GM12891 (cell line): ENCODE measurements at regions not wholly inside any gene's neighbourhood (a gene's known extent, or its start where the extent isn't known, plus 50 kb on each side); places are given as distances from the start of the nearest gene placed in this dataset.

Source experiments
- DNase-seq: peaks from one replicate; pipeline ENCODE4 v3.0.0; 2011; ENCODE audit warnings: low spot score; ENCODE audit not compliant: insufficient read length
- FAIRE-seq: peaks from 2 replicates; lab custom pipeline; 2011; peaks lifted over from hg19 to GRCh38; lab: Jason Lieb, UNC
- PAX5 ChIP-seq: IDR thresholded peaks from 2 replicates; pipeline ENCODE4 v1.6.1; 2011; ENCODE audit warnings: low read length, moderate library complexity, mild to moderate bottlenecking; ENCODE audit not compliant: insufficient read depth, severe bottlenecking
- POLR2A ChIP-seq: IDR thresholded peaks from 2 replicates; pipeline ENCODE4 v1.6.1; 2011; ENCODE audit warnings: low read depth, low read length, control low read depth
- POLR2AphosphoS5 ChIP-seq: IDR thresholded peaks from 2 replicates; pipeline ENCODE4 v1.6.1; 2011; ENCODE audit warnings: low read depth, low read length, control low read depth
- POU2F2 ChIP-seq: IDR thresholded peaks from 2 replicates; pipeline ENCODE4 v1.6.1; 2011; ENCODE audit warnings: low read depth, mild to moderate bottlenecking, control low read depth, low read length, moderate library complexity
- SPI1 ChIP-seq: IDR thresholded peaks from 2 replicates; pipeline ENCODE4 v1.6.1; 2011; ENCODE audit warnings: low read depth, low read length, control low read depth
- TAF1 ChIP-seq: IDR thresholded peaks from 2 replicates; pipeline ENCODE4 v1.6.1; 2011; ENCODE audit warnings: low read depth, low read length, control low read depth

DNA sequence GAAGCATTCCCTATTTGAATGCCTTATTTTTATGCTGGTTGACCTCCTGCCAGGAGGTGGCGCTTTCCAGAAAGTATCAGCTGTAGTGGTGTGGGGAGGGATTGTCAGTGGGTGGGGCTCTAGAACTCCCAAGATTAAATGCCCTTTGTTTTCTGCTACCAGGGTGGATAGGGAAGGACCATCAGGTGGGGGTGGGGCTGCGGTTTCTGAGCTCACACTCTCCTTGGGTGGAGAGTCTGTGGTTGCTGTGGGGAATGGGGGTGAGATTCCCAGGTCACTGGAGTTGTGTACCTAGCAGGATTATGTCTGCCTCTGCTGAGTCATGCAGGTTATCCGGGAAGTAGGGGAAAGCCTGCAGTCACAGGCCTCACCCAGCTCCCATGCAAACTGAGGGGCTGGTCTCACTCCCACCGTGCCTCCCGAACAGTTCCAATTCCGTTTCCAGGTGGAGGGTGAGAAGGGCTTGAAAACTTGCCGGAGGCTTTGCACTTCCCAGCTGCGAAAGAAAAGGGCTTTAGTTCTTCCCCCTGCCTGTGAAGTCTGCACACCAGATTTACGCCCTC, 68.3 kb downstream of the ALG10B start:
- DNase-seq (no peak), FAIRE-seq (no peak)
- TF ChIP-seq PAX5 = no peak
- no peak for TF ChIP-seq SPI1
- no peak for TF ChIP-seq POLR2AphosphoS5
- no peak for TF ChIP-seq POLR2A
- no peak for TF ChIP-seq TAF1
- TF ChIP-seq POU2F2 = no peak

DNA sequence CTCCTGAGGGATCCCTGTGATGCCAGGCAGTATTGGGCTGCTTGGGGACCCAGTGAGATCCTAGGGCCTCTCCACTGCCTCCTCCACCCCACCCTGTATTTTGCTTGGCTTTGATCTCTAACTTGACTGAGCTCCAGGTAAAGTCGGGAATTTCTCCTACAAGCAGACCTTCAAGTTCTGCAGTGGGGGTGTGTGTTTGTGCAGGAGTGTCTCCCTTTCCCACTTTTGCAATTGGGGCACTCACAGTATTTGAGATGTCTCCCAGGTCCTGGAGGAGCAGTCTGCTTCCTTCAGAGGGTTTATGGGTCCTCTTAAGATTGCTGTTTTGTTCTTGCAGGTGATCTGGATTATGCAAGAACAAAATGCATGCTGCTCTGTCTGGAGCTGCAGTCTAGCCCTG, 68.9 kb downstream of the ALG10B start:
- TF ChIP-seq POU2F2 = no peak
- no peak for TF ChIP-seq POLR2AphosphoS5
- no peak for TF ChIP-seq PAX5
- TF ChIP-seq SPI1 = no peak
- no peak for TF ChIP-seq TAF1
- no peak for TF ChIP-seq POLR2A
- DNase-seq = no peak
- no peak for FAIRE-seq

DNA sequence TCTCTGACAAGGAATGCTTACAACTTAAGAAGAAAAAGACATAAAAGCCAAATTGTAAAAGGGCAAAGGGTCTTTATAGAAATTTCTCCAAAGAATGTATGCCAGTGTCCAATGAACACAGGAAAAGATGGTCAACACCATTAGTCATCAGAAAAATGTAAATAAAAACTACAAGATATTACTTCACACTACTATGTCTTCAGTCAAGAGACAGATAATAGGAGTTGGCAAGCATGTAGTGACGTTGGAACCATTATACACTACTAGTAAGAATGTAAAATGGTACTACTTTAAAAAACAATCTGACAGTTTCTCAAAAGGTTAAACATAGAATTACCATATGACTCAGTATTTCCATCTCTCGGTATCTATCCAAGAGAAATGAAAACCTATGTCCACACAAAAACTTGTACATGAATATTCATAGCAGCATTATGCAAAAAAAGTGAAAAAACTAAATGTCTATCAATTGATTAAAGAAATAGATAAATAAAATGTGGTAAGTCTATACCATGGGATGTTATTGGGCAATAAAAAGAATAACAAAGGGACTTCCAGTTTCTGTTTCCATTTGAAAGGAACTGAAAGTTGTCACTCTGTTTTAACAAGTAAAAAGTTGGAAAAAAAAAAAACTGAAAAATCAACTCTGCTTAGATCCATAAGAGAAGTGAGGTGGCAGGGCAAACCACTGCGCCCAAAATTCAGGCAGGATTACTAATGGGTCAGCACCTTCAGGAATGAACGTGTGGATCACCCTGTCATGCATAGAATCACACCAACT, 69.8 kb downstream of the ALG10B start:
- DNase-seq (no peak), FAIRE-seq (no peak)
- TF ChIP-seq TAF1 (no peak), SPI1 (peak; percentile 36; the same call in 1 of the 2 replicates), PAX5 (no peak)

DNA sequence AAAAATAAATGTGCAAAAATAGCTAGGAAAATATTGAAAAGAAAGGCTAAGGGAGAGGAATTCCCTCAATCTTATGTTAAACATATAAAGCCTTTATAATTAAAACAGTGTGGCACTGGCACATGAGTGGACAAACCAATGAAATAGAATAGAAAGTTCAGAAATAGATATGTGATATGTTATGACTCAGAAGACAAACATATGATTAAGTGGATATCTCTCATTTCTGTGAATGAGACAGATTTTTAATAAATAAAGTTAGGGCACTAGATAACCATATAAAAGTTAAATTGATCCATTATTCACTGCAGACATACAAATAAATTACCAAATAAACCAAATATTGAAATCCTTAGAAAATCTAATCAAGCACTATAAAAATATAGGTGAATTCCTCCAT, 73.0 kb downstream of the ALG10B start:
- no peak for DNase-seq
- TF ChIP-seq SPI1 (no peak), POU2F2 (no peak)
- no peak for FAIRE-seq

DNA sequence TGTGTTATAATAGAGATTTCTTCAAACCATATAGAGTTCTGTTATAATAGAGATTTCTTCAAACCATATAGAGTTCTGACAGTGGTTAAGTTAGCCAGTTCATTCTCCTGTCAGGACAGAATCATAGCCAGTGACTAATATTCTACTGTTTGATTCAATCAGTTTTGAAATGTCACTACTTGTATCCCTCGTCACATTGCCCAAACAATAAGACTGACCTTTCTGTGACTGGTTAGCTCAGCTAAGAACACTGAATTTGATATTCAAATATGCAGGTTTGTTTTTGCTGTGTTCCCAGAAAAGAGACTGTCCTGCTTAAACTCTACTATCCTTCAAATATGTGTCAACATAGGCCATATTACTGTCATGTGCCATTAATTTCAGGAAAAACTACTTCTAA, 74.4 kb downstream of the ALG10B start:
- FAIRE-seq = no peak
- TF ChIP-seq POLR2AphosphoS5 (no peak), PAX5 (no peak), SPI1 (no peak), TAF1 (no peak), POLR2A (no peak), POU2F2 (no peak)
- no peak for DNase-seq

DNA sequence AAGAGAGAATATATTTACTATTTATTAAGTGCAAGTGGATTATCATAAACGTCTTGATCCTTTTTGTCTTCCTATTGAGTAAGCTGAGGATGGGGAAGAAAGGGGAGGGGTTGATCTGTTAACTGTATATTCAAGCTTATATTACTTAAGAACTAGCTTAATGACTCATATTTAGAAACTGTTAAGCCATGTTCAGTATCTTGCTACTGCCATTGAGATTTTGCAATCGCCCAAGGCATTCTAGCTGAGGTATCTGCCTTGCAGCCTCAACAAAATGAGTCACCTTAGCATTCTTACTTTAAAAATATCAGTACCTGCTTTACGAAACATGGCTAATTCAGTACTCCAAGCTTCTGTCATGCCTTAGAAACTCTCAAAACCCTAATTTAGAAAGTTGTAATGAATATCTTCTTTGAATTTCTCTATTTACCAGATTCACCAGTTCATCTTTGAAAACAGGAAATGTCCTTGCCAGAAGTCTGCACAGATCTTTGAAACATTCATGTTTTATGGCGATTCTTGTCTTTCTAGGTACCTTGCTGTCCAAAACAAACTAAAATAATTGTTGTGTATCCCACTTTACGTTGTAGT, 76.1 kb downstream of the ALG10B start:
- TF ChIP-seq POLR2AphosphoS5 (no peak), PAX5 (no peak)
- DNase-seq = no peak
- FAIRE-seq = no peak

DNA sequence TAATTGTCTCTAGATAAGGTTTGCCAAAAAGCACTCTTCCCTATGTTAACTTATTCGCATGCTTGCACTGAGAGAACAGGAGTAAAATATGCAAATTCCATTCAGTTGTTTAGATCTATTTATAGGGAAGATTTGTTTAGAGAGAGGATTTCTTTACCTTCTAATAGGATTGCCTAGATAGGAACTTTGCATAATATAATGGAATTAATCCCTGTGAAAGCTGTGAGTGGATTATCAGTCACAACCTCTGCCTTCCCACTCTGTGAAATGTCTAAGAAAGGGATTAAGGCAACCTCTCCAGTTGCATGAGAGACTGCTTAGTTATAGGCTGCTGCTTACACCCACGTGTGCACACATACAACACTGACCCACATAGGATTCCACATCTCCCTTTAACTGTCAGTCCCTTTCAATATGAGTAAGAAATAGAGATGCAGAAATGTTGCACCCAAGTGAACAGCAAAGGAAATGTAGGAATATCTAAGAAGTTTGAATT, 83.2 kb downstream of the ALG10B start:
- DNase-seq (no peak), FAIRE-seq (no peak)
- TF ChIP-seq POLR2AphosphoS5 (no peak), TAF1 (no peak), PAX5 (no peak), SPI1 (no peak), POU2F2 (no peak), POLR2A (no peak)

DNA sequence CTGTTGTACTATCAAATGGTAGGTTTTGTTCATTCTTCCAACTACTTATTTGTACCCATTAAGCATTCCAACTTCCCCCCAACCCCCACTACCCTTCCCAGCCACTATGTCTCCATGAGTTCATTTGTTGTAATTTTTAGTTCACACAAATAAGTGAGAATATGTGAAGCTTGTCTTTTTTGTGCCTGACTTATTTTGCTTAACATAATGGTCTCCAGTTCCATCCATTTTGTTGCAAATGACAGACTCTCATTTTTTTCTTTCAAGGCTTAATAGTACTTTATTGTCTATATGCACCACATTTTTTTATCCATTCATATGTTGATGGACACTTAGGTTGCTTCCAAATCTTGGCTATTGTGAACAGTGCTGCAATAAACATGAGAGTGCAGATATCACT, 86.2 kb downstream of the ALG10B start:
- no peak for DNase-seq
- TF ChIP-seq POLR2A = no peak
- TF ChIP-seq TAF1 = no peak
- no peak for TF ChIP-seq PAX5
- no peak for TF ChIP-seq POU2F2
- no peak for TF ChIP-seq SPI1
- no peak for TF ChIP-seq POLR2AphosphoS5
- FAIRE-seq = no peak

DNA sequence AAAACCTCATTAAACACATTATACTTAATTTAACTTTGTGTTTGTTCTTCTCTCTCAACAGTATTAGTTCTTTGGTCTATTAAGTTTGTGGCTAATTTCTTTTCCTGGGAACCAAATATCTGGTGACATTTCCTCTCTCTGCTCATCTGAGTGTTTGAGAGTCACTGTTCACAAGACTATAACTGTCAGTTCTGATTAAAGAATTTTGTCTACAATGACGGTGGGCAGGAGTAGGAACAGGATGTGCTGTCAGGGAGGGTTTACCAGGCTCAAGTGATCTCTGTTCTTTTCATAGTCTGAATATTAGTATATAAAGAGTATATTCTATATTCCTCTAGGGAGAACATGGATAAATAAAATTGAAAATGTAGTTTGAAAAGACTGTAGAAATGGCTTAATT, 92.9 kb downstream of the ALG10B start:
- FAIRE-seq (no peak), DNase-seq (no peak)

DNA sequence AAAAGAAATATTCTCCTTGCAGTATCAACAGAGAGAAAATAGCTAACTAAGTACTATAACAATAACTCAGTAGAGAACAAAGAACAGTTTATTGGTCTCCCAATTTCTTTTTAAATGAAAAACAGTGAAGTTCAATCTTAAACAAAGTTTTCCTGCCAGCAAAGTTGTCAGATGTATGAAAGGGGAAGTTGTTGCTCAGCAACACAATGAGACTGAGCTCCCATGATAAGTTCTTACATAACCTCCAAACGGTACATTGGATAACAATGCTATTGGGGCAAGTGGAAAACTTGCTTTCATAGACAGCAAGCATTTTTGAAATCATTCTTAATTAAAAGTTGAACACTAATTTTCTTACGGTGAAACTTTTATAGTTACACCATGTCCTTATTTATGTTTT, 94.9 kb downstream of the ALG10B start:
- DNase-seq = no peak
- no peak for FAIRE-seq
- TF ChIP-seq TAF1 = no peak
- TF ChIP-seq PAX5 = no peak
- TF ChIP-seq POLR2AphosphoS5 = no peak

More for the DNA sequence above, 92.9 kb downstream of the ALG10B start:
- TF ChIP-seq TAF1 (no peak), POLR2AphosphoS5 (no peak), POLR2A (no peak), PAX5 (no peak), SPI1 (no peak), POU2F2 (no peak)
